BJ (cell line): ENCODE measurements at regions not wholly inside any gene's neighbourhood (a gene's known extent, or its start where the extent isn't known, plus 50 kb on each side); places are given as distances from the start of the nearest gene placed in this dataset.

Source experiments
- CTCF ChIA-PET: fragments of 350-600 bp; formaldehyde crosslinking; extraction: SDS; loops from one replicate; lab custom pipeline; 2021; ENCODE audit warnings: antibody characterized with exemption, inconsistent platforms; lab: Yijun Ruan, JAX
- POLR2A ChIA-PET: fragments of 300-600 bp; sonication (Branson Sonifier 250); formaldehyde crosslinking; extraction: SDS; loops from one replicate; lab custom pipeline; 2021; ENCODE audit warnings: antibody characterized with exemption; lab: Charles Lee
- DNase-seq: peaks from one replicate; pipeline ENCODE4 v3.0.0-alpha.2; 2011; ENCODE audit warnings: low read depth
- H3K27me3 ChIP-seq: 2 replicates; pipeline ENCODE4 v1.6.0; 2011; ENCODE audit warnings: low read length; ENCODE audit not compliant: control insufficient read depth, insufficient read depth
- H3K36me3 ChIP-seq: 2 replicates; pipeline ENCODE4 v1.5.1; 2011; ENCODE audit warnings: low read length; ENCODE audit not compliant: control insufficient read depth, insufficient read depth
- H3K4me3 ChIP-seq: 2 replicates; pipeline ENCODE4 v1.5.1; 2011; ENCODE audit warnings: low read depth, mild to moderate bottlenecking, control low read depth, low read length
- CTCF ChIP-seq: IDR thresholded peaks from 2 replicates; pipeline ENCODE4 v1.5.1; 2011; ENCODE audit warnings: low read depth, mild to moderate bottlenecking, control low read depth, inconsistent platforms, low read length, moderate library complexity; ENCODE audit not compliant: insufficient read depth

- ChIA-PET CTCF (interaction anchor here (0.9 kb wide), 1 partner anchor 10 kb away, joined by 3 read pairs; no protein-coding TSS in a partner anchor), POLR2A (no interaction called here)
- DNase-seq, result no peak
- H3K27me3 ChIP-seq, result no peaks in the 10 kb centered on the region
- no peak overlapping the region for H3K4me3 ChIP-seq
- no peaks in the 10 kb centered on the region for H3K36me3 ChIP-seq
- TF ChIP-seq CTCF, result no peak
These were observed 2675.7 kb downstream of the PCDH7 start for GRCh38 chr4:33395731-33396485.

GRCh38 chr4:33400504-33400903, 2680.3 kb downstream of the PCDH7 start:
- no peak overlapping the region for H3K4me3 ChIP-seq
- DNase-seq, result no peak
- TF ChIP-seq CTCF, result no peak
- ChIA-PET CTCF (no interaction called here), POLR2A (no interaction called here)
- H3K27me3 ChIP-seq, result no peaks in the 10 kb centered on the region
- no peaks in the 10 kb centered on the region for H3K36me3 ChIP-seq

GRCh38 chr4:33407496-33407895, 2687.3 kb downstream of the PCDH7 start:
- Histone ChIP-seq H3K4me3 (no peak overlapping the region), H3K27me3 (no peaks in the 10 kb centered on the region), H3K36me3 (no peaks in the 10 kb centered on the region)
- no peak for DNase-seq
- CTCF ChIA-PET, result interaction anchor here (0.6 kb wide), 1 partner anchor 288 kb away, joined by 3 read pairs; no protein-coding TSS in a partner anchor
- TF ChIP-seq CTCF, result no peak
- POLR2A ChIA-PET, result no interaction called here

GRCh38 chr4:33411182-33411581, 2691.0 kb downstream of the PCDH7 start:
- TF ChIP-seq CTCF, result no peak
- ChIA-PET CTCF (no interaction called here), POLR2A (no interaction called here)
- no peak for DNase-seq
- H3K4me3 ChIP-seq, result no peak overlapping the region
- H3K27me3 ChIP-seq, result no peaks in the 10 kb centered on the region
- H3K36me3 ChIP-seq, result no peaks in the 10 kb centered on the region

- Histone ChIP-seq H3K4me3 (no peak overlapping the region), H3K27me3 (no peaks in the 10 kb centered on the region), H3K36me3 (no peaks in the 10 kb centered on the region)
- no peak for TF ChIP-seq CTCF
- no peak for DNase-seq
- POLR2A ChIA-PET, result interaction anchor here (0.6 kb wide), 1 partner anchor 1240 kb away, joined by 3 read pairs; no protein-coding TSS in a partner anchor
- CTCF ChIA-PET, result no interaction called here
These were observed 2701.7 kb downstream of the PCDH7 start for GRCh38 chr4:33421887-33422286.
